ENCODE measurements at regions not wholly inside any gene's neighbourhood (a gene's known extent, or its start where the extent isn't known, plus 50 kb on each side); places are given as distances from the start of the nearest gene placed in this dataset.

DNA sequence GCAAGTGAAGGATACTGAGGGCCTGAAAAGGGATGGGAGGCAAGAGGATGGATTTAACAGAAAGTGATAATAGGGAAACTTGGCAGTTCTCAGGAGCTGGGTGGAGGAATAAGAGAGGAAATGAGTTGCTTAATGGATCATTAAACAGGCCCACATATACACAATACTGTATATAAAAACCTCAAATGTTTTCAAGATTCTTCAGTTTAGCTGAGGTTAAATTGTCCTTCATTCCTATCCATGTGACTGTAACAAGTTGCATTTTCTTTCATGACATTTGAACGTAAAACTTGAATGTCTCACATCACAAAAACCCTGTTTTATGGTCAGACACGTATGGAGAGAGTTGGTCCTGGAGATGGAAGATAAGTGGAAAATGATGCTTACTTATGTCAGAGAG is 76.5 kb upstream of the PLAC8 start:
- ChIA-PET POLR2A (ENCODE audit: low non-redundant PET) (no interaction called here), CTCF (no interaction called here)
- TF ChIP-seq, protein P1, sequence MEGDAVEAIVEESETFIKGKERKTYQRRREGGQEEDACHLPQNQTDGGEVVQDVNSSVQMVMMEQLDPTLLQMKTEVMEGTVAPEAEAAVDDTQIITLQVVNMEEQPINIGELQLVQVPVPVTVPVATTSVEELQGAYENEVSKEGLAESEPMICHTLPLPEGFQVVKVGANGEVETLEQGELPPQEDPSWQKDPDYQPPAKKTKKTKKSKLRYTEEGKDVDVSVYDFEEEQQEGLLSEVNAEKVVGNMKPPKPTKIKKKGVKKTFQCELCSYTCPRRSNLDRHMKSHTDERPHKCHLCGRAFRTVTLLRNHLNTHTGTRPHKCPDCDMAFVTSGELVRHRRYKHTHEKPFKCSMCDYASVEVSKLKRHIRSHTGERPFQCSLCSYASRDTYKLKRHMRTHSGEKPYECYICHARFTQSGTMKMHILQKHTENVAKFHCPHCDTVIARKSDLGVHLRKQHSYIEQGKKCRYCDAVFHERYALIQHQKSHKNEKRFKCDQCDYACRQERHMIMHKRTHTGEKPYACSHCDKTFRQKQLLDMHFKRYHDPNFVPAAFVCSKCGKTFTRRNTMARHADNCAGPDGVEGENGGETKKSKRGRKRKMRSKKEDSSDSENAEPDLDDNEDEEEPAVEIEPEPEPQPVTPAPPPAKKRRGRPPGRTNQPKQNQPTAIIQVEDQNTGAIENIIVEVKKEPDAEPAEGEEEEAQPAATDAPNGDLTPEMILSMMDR (conservative IDR thresholded peaks at IDR 0.05; ENCODE audit: low read depth): no peak
- no peak overlapping the region for H3K27ac ChIP-seq
- DNase-seq (ENCODE audit: low spot score): no peak

DNA sequence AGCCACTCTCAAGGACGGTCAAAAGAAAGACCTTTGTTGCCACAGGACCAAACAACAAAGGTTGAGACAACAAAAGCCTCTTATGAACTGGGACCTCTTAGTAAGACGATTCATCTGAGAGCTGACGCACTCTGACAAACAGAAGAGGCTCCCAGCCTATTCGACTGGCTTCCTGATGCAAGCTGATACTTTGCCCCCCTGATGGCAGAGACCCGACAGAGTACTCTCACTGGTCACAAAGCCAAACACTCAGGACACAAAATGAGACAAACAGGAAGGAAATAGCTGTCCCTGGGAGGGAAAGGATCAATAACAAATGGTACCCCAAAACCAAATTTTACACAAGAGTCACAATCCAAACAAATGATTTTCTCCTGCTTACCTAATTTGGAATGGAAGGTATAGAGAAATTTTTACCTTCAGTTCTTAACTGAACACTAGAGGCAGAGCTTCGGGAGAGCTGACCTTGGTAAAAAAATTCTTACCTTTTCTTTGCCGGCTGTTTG is 75.2 kb upstream of the PLAC8 start:
- POLR2A ChIA-PET (ENCODE audit: low non-redundant PET): no interaction called here
- DNase-seq (ENCODE audit: low spot score): no peak
- H3K27ac ChIP-seq: no peak overlapping the region
- TF ChIP-seq, protein P1 (conservative IDR thresholded peaks at IDR 0.05; ENCODE audit: low read depth): no peak
- CTCF ChIA-PET: interaction anchor here (0.7 to 1.1 kb wide), 2 partner anchors 9 to 13 kb away, joined by 4 read pairs; no protein-coding TSS in a partner anchor

DNA sequence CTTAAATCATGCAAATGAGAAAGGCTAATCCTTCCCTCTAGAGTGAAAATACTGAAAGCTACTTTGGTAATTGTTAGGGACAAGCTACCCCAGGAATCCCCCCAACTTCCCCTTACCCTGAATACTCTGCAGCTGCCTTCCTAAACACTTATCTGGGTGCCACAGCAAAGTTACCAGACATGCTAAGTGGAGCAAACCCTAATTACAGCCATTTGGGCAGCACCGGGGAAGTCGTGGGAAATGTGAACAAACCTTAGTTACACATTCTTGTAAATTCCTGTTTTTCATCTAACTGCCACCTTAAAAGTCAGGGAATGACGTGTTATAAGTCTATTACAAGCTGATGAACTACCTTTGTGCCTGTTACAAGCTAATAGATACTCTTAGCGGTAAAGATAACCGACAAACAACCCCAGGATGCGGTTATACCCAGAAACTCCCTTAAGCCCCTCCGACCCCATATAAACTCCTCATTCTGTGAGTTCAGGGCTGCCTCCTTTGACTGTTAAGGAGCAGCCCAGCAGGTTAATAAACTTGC is 66.0 kb upstream of the PLAC8 start:
- TF ChIP-seq, protein P1 (conservative IDR thresholded peaks at IDR 0.05; ENCODE audit: low read depth): no peak
- no peak overlapping the region for H3K27ac ChIP-seq
- DNase-seq (ENCODE audit: low spot score): no peak
- ChIA-PET POLR2A (ENCODE audit: low non-redundant PET) (no interaction called here), CTCF (interaction anchor here (0.6 kb wide), 1 partner anchor 174 kb away, joined by 3 read pairs; no protein-coding TSS in a partner anchor)

GRCh38 chr4:83179205-83179604 is 64.7 kb upstream of the PLAC8 start:
- DNase-seq (ENCODE audit: low spot score): no peak
- ChIA-PET CTCF (interaction anchor here (0.6 kb wide), 1 partner anchor 87 kb away, joined by 5 read pairs; no protein-coding TSS in a partner anchor), POLR2A (ENCODE audit: low non-redundant PET) (no interaction called here)
- TF ChIP-seq, protein P1 (conservative IDR thresholded peaks at IDR 0.05; ENCODE audit: low read depth): no peak
- no peak overlapping the region for H3K27ac ChIP-seq

DNA sequence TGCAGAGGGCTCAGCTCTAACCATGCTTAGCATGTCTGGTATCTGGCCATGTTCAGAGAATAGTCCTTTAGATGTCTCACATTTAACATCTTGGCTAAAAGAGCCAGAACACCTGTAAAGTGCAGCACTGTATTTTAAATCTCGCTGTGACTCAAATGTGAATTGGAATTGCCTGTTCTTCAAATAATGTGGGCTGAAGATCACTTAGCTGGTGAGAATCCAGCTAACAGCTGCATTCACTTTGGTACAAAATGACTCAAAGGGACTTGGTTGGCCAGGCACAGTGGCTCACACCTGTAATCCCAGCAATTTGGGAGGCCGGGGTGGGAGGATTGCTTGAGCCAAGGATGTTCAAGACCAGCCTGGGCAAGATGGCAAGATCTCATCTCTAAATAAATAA is 63.5 kb upstream of the PLAC8 start:
- TF ChIP-seq, protein P1 (conservative IDR thresholded peaks at IDR 0.05; ENCODE audit: low read depth): no peak
- ChIA-PET POLR2A (ENCODE audit: low non-redundant PET) (no interaction called here), CTCF (interaction anchor here (0.7 kb wide), 2 partner anchors 45 to 179 kb away, joined by 3 to 4 read pairs; no protein-coding TSS in a partner anchor)
- no peak for DNase-seq (ENCODE audit: low spot score)
- no peak overlapping the region for H3K27ac ChIP-seq

DNA sequence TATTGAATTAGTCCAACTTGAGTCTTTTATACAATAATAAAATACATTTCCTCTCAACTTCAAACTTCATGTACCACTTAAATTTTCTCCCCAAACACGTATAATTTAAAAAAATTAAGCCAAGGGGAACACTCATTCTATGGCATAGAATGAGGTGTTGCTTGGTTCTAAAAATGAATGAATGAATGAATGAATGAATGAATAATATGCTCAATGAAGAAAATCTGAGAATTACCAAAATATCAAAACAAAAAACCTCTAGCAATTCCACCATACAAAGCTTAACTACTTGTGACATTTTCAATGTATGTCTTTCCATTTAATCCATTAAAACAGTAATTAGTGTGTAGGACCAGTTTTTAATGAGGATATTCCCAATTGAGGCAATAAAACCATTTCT is 62.7 kb upstream of the PLAC8 start:
- H3K27ac ChIP-seq: no peak overlapping the region
- TF ChIP-seq, protein P1 (conservative IDR thresholded peaks at IDR 0.05; ENCODE audit: low read depth): no peak
- CTCF ChIA-PET: interaction anchor here (0.7 kb wide), 2 partner anchors 44 to 178 kb away, joined by 3 to 4 read pairs; no protein-coding TSS in a partner anchor
- no peak for DNase-seq (ENCODE audit: low spot score)
- POLR2A ChIA-PET (ENCODE audit: low non-redundant PET): no interaction called here
